Esophagus squamous epithelium (tissue), 4 donors: ENCODE measurements at regions not wholly inside any gene's neighbourhood (a gene's known extent, or its start where the extent isn't known, plus 50 kb on each side); places are given as distances from the start of the nearest gene placed in this dataset.

Experiments used
- POLR2A ChIP-seq, 4 donors: fragments of 450-650 bp; IDR thresholded peaks; one replicate each; pipeline ENCODE4 v1.6.1; 2017; ENCODE audit warnings: antibody characterized with exemption in 4 of 4, mild to moderate bottlenecking in 4 of 4, moderate library complexity in 3 of 4
- TF ChIP-seq, protein P1 (sequence below), 6 experiments: fragments of 450-650 bp in 4 of 6; fragments of 200-600 bp in 2 of 6; sonication (generic) in 2 of 6; IDR thresholded peaks; one replicate each; pipeline ENCODE4 v1.5.1; 2016 to 2019; ENCODE audit warnings: antibody characterized with exemption in 6 of 6, mild to moderate bottlenecking in 4 of 6, moderate library complexity in 4 of 6

DNA sequence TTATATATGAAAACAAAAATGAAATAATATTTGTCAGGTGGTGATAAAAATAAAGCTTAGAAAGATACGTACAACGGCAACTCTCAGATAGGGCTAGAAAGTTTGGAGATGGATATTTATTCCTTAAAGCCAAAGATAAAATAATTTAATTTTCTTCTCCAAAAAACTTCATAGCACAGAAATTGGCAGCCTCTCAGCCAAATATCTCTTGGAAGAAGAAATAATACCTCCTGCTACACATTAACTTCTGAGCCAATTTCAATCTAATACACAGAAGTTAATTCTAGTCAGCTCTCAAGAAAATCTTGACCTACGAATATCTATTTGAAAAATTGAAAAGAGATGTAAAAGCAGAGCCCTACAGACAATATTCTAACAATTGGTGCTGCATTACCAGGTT is 122.4 kb downstream of the TES start:
- TF ChIP-seq, protein P1, sequence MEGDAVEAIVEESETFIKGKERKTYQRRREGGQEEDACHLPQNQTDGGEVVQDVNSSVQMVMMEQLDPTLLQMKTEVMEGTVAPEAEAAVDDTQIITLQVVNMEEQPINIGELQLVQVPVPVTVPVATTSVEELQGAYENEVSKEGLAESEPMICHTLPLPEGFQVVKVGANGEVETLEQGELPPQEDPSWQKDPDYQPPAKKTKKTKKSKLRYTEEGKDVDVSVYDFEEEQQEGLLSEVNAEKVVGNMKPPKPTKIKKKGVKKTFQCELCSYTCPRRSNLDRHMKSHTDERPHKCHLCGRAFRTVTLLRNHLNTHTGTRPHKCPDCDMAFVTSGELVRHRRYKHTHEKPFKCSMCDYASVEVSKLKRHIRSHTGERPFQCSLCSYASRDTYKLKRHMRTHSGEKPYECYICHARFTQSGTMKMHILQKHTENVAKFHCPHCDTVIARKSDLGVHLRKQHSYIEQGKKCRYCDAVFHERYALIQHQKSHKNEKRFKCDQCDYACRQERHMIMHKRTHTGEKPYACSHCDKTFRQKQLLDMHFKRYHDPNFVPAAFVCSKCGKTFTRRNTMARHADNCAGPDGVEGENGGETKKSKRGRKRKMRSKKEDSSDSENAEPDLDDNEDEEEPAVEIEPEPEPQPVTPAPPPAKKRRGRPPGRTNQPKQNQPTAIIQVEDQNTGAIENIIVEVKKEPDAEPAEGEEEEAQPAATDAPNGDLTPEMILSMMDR (IDR thresholded peaks at IDR 0.05) = no peak
- TF ChIP-seq POLR2A (IDR thresholded peaks at IDR 0.05) = no peak
